SK-N-SH (cell line): ENCODE measurements at regions not wholly inside any gene's neighbourhood (a gene's known extent, or its start where the extent isn't known, plus 50 kb on each side); places are given as distances from the start of the nearest gene placed in this dataset.

Experiments used
- CTCF ChIA-PET: fragments of 300-600, 350-600 bp; formaldehyde crosslinking; extraction: SDS; loops from one replicate; lab custom pipeline; 2021; lab: Yijun Ruan, JAX
- POLR2A ChIA-PET: fragments of 350-600 bp; sonication (Branson Sonifier 250); formaldehyde crosslinking; extraction: SDS; loops from one replicate; lab custom pipeline; 2020; ENCODE audit warnings: antibody characterized with exemption, inconsistent platforms; lab: Yijun Ruan, JAX
- DNase-seq: peaks from one replicate; pipeline ENCODE4 v3.0.0; 2012
- H2AFZ ChIP-seq: fragments of 200-600 bp; sonication (generic); 2 replicates; pipeline ENCODE4 v1.8.1; 2016; ENCODE audit warnings: antibody characterized with exemption, mild to moderate bottlenecking, low read depth
- H3F3A ChIP-seq: fragments of 200-600 bp; sonication (generic); replicated peaks from 2 replicates; pipeline ENCODE3; 2016; ENCODE audit warnings: antibody characterized with exemption, mild to moderate bottlenecking; ENCODE audit not compliant: insufficient read depth
- H3K27ac ChIP-seq, 2 experiments: fragments of 200-500 bp in 1 of 2; fragments of 200-600 bp in 1 of 2; sonication (Bioruptor generic) in 1 of 2; sonication (generic), shearing (Covaris generic) in 1 of 2; 2 replicates each; pipeline versions ENCODE4 v1.5.1 to v1.6.1; 2014 to 2016; ENCODE audit warnings: low read depth in 2 of 2, inconsistent platforms in 1 of 2, low read length in 1 of 2, mild to moderate bottlenecking in 1 of 2, mixed read lengths in 1 of 2
- H3K27me3 ChIP-seq: fragments of 200-600 bp; sonication (generic), shearing (Covaris generic); 2 replicates; pipeline ENCODE4 v1.6.1; 2016; ENCODE audit warnings: mixed run types; ENCODE audit not compliant: insufficient read depth
- H3K36me3 ChIP-seq, 2 experiments: fragments of 200-500 bp in 1 of 2; fragments of 200-600 bp in 1 of 2; sonication (Bioruptor generic) in 1 of 2; sonication (generic) in 1 of 2; replicated peaks in 1 of 2; 2 replicates each; pipeline versions ENCODE3 to v1.5.1; 2014 to 2016; ENCODE audit warnings: low read length in 1 of 2, mild to moderate bottlenecking in 1 of 2; ENCODE audit not compliant: insufficient read depth in 2 of 2, control insufficient read depth in 1 of 2
- H3K4me1 ChIP-seq, 2 experiments: fragments of 200-500 bp in 1 of 2; fragments of 200-600 bp in 1 of 2; sonication (Bioruptor generic) in 1 of 2; sonication (generic), shearing (Covaris generic) in 1 of 2; 2 replicates each; pipeline versions ENCODE4 v1.5.1 to v1.6.1; 2014 to 2016; ENCODE audit warnings: low read depth in 1 of 2, low read length in 1 of 2, mixed run types in 1 of 2; ENCODE audit not compliant: insufficient read depth in 2 of 2, control insufficient read depth in 1 of 2
- H3K4me2 ChIP-seq: fragments of 200-600 bp; sonication (generic), shearing (Covaris generic); 2 replicates; pipeline ENCODE4 v1.6.1; 2017; ENCODE audit warnings: mixed run types
- H3K4me3 ChIP-seq, 2 experiments: fragments of 200-500 bp in 1 of 2; fragments of 200-600 bp in 1 of 2; sonication (Bioruptor generic) in 1 of 2; sonication (generic), shearing (Covaris generic) in 1 of 2; 2 replicates each; pipeline versions ENCODE4 v1.5.1 to v1.8.1; 2014 to 2016; ENCODE audit warnings: low read depth in 2 of 2, inconsistent platforms in 1 of 2, low read length in 1 of 2, mild to moderate bottlenecking in 1 of 2, mixed read lengths in 1 of 2, moderate library complexity in 1 of 2
- H3K79me2 ChIP-seq: fragments of 200-600 bp; sonication (generic); 2 replicates; pipeline ENCODE4 v1.8.1; 2017; ENCODE audit warnings: mild to moderate bottlenecking; ENCODE audit not compliant: insufficient read depth
- H3K9ac ChIP-seq: fragments of 200-600 bp; sonication (generic); 2 replicates; pipeline ENCODE4 v1.6.1; 2017; ENCODE audit warnings: mixed run types
- H3K9me2 ChIP-seq: fragments of 200-600 bp; sonication (generic); 2 replicates; pipeline ENCODE4 v1.6.1; 2017; ENCODE audit warnings: mixed run types
- H3K9me3 ChIP-seq: fragments of 200-600 bp; sonication (generic); 2 replicates; pipeline ENCODE4 v1.6.1; 2017; ENCODE audit warnings: mixed run types, mild to moderate bottlenecking, moderate library complexity
- H4K20me1 ChIP-seq: fragments of 200-600 bp; sonication (generic); 2 replicates; pipeline ENCODE4 v1.6.1; 2017; ENCODE audit warnings: mild to moderate bottlenecking, mixed run types; ENCODE audit not compliant: insufficient read depth
- CHD2 ChIP-seq: fragments of 150-350 bp; IDR thresholded peaks from 2 replicates; pipeline ENCODE4 v1.6.1; 2018; ENCODE audit warnings: low read length; ENCODE audit not compliant: partially characterized antibody
- CTCF ChIP-seq: fragments of 200-600 bp; sonication (generic); IDR thresholded peaks from 2 replicates; pipeline ENCODE4 v1.6.1; 2017; ENCODE audit warnings: antibody characterized with exemption, mild to moderate bottlenecking, moderate library complexity
- ELF1 ChIP-seq: IDR thresholded peaks from 2 replicates; pipeline ENCODE4 v1.4.0; 2012
- EP300 ChIP-seq, 2 experiments: IDR thresholded peaks; 2 replicates each; pipeline versions ENCODE4 v1.4.0 to v1.6.1; 2012; ENCODE audit warnings: borderline replicate concordance in 1 of 2, low read depth in 1 of 2, low read length in 1 of 2
- EZH2phosphoT487 ChIP-seq: fragments of 200-600 bp; sonication (generic); IDR thresholded peaks from 2 replicates; pipeline ENCODE4 v1.6.1; 2017; ENCODE audit warnings: low read depth, mixed run types, mild to moderate bottlenecking, antibody characterized with exemption, moderate library complexity, borderline replicate concordance
- FOSL2 ChIP-seq: IDR thresholded peaks from 2 replicates; pipeline ENCODE4 v1.4.0; 2012; ENCODE audit warnings: low read depth, mild to moderate bottlenecking, moderate library complexity, borderline replicate concordance
- FOXM1 ChIP-seq: IDR thresholded peaks from 2 replicates; pipeline ENCODE4 v1.4.0; 2012; ENCODE audit warnings: low read depth, mild to moderate bottlenecking
- GABPA ChIP-seq: IDR thresholded peaks from 2 replicates; pipeline ENCODE4 v1.4.0; 2012; ENCODE audit warnings: low read depth, mild to moderate bottlenecking
- GATA2 ChIP-seq: sonication (generic); formaldehyde crosslinking; IDR thresholded peaks from 2 replicates; pipeline ENCODE4 v1.5.0; 2020; ENCODE audit warnings: mild to moderate bottlenecking, missing genetic modification reagents
- JUND ChIP-seq: IDR thresholded peaks from 2 replicates; pipeline ENCODE4 v1.4.0; 2012
- MAX ChIP-seq: IDR thresholded peaks from 2 replicates; pipeline ENCODE4 v1.4.0; 2012; ENCODE audit warnings: low read depth
- MEF2A ChIP-seq: IDR thresholded peaks from 2 replicates; pipeline ENCODE4 v1.4.0; 2012; ENCODE audit warnings: low read depth, borderline replicate concordance
- MXI1 ChIP-seq: IDR thresholded peaks from 2 replicates; pipeline ENCODE4 v1.6.1; 2012; ENCODE audit warnings: mild to moderate bottlenecking, low read depth, low read length, improper control_type of control experiment
- POLR2AphosphoS5 ChIP-seq: IDR thresholded peaks from 2 replicates; pipeline ENCODE4 v1.6.1; 2012; ENCODE audit warnings: low read depth, low read length
- RXRA ChIP-seq: IDR thresholded peaks from 2 replicates; pipeline ENCODE4 v1.4.0; 2012; ENCODE audit warnings: low read depth, mild to moderate bottlenecking, borderline replicate concordance
- SMC3 ChIP-seq: IDR thresholded peaks from 2 replicates; pipeline ENCODE4 v1.6.1; 2012; ENCODE audit warnings: low read depth, low read length, improper control_type of control experiment
- TCF12 ChIP-seq: IDR thresholded peaks from 2 replicates; pipeline ENCODE4 v1.4.0; 2012
- TEAD4 ChIP-seq: IDR thresholded peaks from 2 replicates; pipeline ENCODE4 v1.4.0; 2012; ENCODE audit warnings: mild to moderate bottlenecking, borderline replicate concordance; ENCODE audit not compliant: insufficient read depth
- USF1 ChIP-seq: IDR thresholded peaks from 2 replicates; pipeline ENCODE4 v1.4.0; 2012; ENCODE audit warnings: low read depth, borderline replicate concordance
- USF2 ChIP-seq: fragments of 150-350 bp; IDR thresholded peaks from 2 replicates; pipeline ENCODE4 v1.6.1; 2017; ENCODE audit warnings: antibody characterized with exemption, low read length, low read depth, borderline replicate concordance
- WGBS: methylation state at CpG from one replicate; pipeline ENCODE4 v1.1.6; 2017; ENCODE audit warnings: low lambda C conversion rate; 5-methylcytosine and 5-hydroxymethylcytosine counted together

- Histone ChIP-seq H3K27ac (peak overlapping the region in 1 of 2 experiments; percentile 49; a peak in 2 of 4 replicates), H3K9me2 (no peaks in the 10 kb centered on the region), H2AFZ (peak overlapping the region; percentile 52), H3K4me1 (peaks cover 0 to 35% of the 10 kb centered on the region in 2 experiments; a peak in 3 of 4 replicates), H3F3A (peaks cover 17% of the 10 kb centered on the region), H3K9ac (no peak overlapping the region), H3K36me3 (no peaks in the 10 kb centered on the region), H3K27me3 (no peaks in the 10 kb centered on the region), H3K9me3 (no peaks in the 10 kb centered on the region), H3K4me3 (no peak overlapping the region), H4K20me1 (no peaks in the 10 kb centered on the region), H3K79me2 (no peaks in the 10 kb centered on the region), H3K4me2 (no peak overlapping the region)
- ChIA-PET CTCF (interaction anchor here (0.9 to 1.4 kb wide), 2 partner anchors 36 to 261 kb away, joined by 4 read pairs; no protein-coding TSS in a partner anchor), POLR2A (no interaction called here)
- no peak for DNase-seq
- 53% methylated on average over 2 of the region's 2 CpGs for WGBS
- TF ChIP-seq EZH2phosphoT487 (no peak), JUND (peak; percentile 56), EP300 (IDR thresholded peaks at IDR 0.05; ENCODE audit: borderline replicate concordance in 1 of 2, low read depth in 1 of 2, low read length in 1 of 2) (peak in 1 of 2 experiments; percentile 30; a peak in 1 of 4 replicates), CHD2 (no peak), GATA2 (CRISPR knock-in tag) (no peak), GABPA (no peak), CTCF (no peak), TCF12 (0 out of 2 replicates have a peak, but pooled peaks have one; percentile 5), FOSL2 (peak; percentile 59), RXRA (0 out of 2 replicates have a peak, but pooled peaks have one; percentile 9), FOXM1 (no peak), TEAD4 (no peak)
Measured at GRCh38 chr1:68378296-68379084, 71.3 kb downstream of the RPE65 start.

- Histone ChIP-seq H2AFZ (no peak overlapping the region), H3K9me3 (no peaks in the 10 kb centered on the region), H3K4me2 (no peak overlapping the region), H3K27me3 (no peaks in the 10 kb centered on the region), H3K79me2 (no peaks in the 10 kb centered on the region), H4K20me1 (no peaks in the 10 kb centered on the region), H3F3A (peaks cover 15% of the 10 kb centered on the region), H3K36me3 (no peaks in the 10 kb centered on the region), H3K4me3 (no peak overlapping the region), H3K9ac (no peak overlapping the region), H3K27ac (no peak overlapping the region; a peak in 1 of 4 replicates), H3K9me2 (no peaks in the 10 kb centered on the region), H3K4me1 (peaks cover 0 to 35% of the 10 kb centered on the region in 2 experiments; a peak in 3 of 4 replicates)
- 73% methylated on average over 3 of the region's 3 CpGs for WGBS
- POLR2A ChIA-PET = no interaction called here
- CTCF ChIA-PET = interaction anchor here (0.7 to 1.4 kb wide), 3 partner anchors 35 to 259 kb away, joined by 3 to 4 read pairs (median 3); no protein-coding TSS in a partner anchor
- no peak for DNase-seq
- TF ChIP-seq CTCF (no peak), USF1 (no peak), ELF1 (no peak), USF2 (no peak), POLR2AphosphoS5 (no peak), TCF12 (no peak), GABPA (no peak), SMC3 (no peak), MAX (no peak), MXI1 (no peak), MEF2A (no peak)
Measured at GRCh38 chr1:68377098-68377497, 72.7 kb downstream of the RPE65 start.
